HuH-7.5 (cell line): ENCODE measurements at regions not wholly inside any gene's neighbourhood (a gene's known extent, or its start where the extent isn't known, plus 50 kb on each side); places are given as distances from the start of the nearest gene placed in this dataset.
"Not testable (repeated sequence)": the region's sequence is repeated elsewhere in the genome, so short reads cannot be mapped to it uniquely, and the experiment has no call there.

ENCODE experiments used
- DNase-seq: peaks from one replicate; pipeline ENCODE4 v3.0.0; 2011; ENCODE audit warnings: low spot score

- no peak for DNase-seq
Observed at GRCh38 chr10:44745920-44746319, 165.2 kb upstream of the TMEM72 start.

- no peak for DNase-seq
Observed at GRCh38 chr10:44747593-44748172, 163.5 kb upstream of the TMEM72 start.

DNA sequence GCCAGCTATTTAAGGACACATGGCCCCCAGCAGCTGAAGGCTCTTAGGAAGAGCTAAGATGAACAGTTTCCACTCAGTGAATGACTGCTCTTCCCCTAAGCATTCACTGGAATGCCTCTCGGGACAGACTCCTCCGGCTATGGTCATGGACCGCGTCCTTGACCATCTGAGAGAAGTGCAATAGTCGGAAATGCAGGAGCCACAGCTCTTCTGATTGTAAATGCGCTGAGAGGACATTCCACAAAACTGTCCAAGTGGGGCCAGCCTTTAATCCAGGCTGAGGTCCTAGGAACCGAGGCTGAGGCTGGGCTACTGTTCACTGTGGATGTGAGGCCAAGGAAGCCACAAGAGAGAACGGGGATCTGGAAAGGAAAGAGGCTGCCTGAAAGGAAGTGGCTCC is 162.0 kb upstream of the TMEM72 start:
- no peak for DNase-seq

DNA sequence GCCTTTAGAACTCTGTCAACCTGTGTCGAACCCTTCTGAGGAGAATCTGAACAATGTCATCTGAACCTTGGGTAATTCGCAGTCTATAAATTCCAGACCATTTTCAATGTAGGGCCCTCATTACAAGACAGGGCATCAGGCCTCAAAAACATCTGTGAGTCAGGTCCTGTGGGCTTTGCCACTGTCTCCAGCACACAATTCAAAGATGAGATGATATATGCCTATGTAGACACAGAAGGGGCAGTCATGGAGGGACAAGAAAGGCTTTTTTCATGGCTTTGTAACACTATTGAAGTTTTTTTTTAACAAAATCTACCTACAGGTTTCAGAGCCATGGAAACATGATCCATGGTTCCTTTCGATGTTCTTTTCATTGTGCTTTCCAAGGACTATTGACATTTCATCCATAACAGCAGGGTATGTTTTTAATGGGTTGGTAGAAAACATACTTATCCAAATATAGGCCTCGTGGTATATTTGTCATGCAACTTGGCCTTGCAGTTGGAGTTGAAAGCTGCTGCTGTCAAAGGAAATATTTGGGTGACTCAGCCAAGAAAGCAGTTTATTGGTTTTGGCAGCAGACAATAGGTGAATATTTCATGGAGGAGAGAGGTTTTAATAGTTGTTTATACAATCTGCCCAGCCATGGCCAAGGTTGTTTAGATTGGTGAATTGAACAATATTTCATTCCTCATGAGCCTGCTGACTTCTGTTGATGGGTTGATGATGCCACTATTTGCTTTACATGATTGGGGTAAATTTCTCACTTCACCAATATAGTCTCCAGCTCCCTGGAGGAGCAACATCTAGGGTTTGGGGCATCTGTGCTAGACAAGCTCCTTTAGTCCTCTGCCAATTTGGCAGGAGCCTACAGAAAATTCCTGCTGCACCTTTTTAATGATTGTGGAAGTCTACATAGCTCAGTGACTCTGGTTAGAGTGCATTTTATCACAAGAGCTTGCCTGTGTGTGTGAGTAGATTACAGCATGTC is 158.4 kb upstream of the TMEM72 start:
- no peak for DNase-seq

GRCh38 chr10:44754355-44754754 is 156.8 kb upstream of the TMEM72 start:
- DNase-seq: not testable (repeated sequence)

DNA sequence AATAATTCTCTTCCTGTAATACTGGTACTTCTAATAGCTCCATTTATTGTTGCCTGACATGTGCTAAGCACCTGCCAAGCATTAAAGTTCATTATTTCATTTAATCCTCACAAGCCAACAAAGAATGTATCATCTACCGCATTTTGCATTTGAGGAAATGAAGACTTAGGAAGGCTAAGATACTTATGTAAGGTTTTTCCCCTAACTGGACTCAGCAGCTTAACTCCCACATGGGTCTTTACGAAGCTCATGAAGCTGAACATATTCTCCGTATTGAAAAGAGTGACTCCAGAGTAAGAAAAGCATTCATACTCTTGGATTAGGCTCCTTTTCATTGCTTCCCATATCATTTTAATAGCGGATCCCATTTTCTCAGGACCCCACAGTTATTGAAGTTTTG is 155.7 kb upstream of the TMEM72 start:
- DNase-seq: no peak

DNA sequence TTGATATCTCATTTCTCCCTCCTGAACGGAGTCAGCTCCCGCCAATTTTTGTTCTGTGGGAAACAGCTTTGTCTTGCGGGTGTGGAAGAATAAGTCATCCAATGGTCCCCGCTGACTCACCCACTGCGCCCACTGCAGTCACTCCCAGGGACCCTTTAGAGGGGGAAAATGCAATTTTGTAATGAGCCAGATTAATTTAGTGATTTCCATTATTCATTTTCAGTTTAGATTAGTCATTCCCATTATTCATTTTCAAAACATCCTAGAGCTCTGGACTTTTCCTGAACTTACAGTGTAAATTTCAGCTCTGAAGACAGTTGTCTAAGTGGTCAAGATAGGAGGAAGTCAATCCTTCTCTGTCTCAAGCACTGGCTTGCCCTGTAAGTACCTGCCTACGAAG is 154.9 kb upstream of the TMEM72 start:
- no peak for DNase-seq

GRCh38 chr10:44757551-44758205 is 153.5 kb upstream of the TMEM72 start:
- DNase-seq: no peak

DNA sequence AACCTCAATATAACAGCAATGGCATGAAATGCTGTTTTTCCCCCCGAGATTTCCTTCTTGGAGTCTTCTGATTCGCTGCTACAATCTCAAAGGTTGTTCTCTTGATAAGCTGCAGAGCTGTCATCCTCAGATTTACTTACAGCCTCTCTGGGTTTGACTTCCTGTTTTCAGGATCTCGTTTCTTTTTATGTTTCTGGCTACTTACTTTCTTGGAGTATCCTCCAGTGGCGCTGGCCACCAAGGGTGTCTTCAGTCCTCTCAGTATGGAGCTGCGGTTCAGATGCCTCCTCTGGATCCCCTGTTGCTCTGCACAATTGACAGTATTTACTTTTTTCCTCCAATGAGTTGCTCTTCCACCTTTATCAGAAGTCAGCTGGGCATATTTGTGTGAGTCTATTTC is 152.0 kb upstream of the TMEM72 start:
- no peak for DNase-seq

GRCh38 chr10:44760513-44760912 is 150.6 kb upstream of the TMEM72 start:
- no peak for DNase-seq

GRCh38 chr10:44761076-44761475 is 150.1 kb upstream of the TMEM72 start:
- no peak for DNase-seq

- DNase-seq: no peak
Observed at GRCh38 chr10:44763331-44763730, 147.8 kb upstream of the TMEM72 start.

DNA sequence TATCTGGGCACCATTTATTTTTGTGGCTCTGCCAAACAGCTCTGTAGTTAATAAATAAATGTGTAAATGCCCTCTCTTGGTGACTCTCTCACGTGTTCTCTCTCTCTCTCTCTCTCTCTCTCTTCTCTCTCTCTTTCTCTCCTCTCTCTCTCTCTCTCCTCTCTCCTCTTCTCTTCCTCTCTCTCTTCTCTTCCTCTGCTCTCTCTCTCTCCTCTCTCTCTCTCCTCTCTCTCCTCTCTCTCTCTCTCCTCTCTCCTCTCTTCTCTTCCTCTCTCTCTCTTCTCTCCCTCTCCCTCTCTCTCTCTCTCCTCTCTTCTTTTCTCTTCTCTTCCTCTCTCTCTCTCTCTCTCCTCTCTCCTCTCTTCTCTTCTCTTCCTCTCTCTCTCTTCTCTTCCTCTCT is 145.8 kb upstream of the TMEM72 start:
- DNase-seq: no peak

- DNase-seq: no peak
Observed at GRCh38 chr10:44766631-44767030, 144.5 kb upstream of the TMEM72 start.

GRCh38 chr10:44769450-44769849 is 141.7 kb upstream of the TMEM72 start:
- DNase-seq: no peak

- no peak for DNase-seq
Observed at GRCh38 chr10:44771233-44771995, 139.7 kb upstream of the TMEM72 start.

- no peak for DNase-seq
Observed at GRCh38 chr10:44773565-44773964, 137.6 kb upstream of the TMEM72 start.

GRCh38 chr10:44774676-44775401 is 136.3 kb upstream of the TMEM72 start:
- DNase-seq: no peak

DNA sequence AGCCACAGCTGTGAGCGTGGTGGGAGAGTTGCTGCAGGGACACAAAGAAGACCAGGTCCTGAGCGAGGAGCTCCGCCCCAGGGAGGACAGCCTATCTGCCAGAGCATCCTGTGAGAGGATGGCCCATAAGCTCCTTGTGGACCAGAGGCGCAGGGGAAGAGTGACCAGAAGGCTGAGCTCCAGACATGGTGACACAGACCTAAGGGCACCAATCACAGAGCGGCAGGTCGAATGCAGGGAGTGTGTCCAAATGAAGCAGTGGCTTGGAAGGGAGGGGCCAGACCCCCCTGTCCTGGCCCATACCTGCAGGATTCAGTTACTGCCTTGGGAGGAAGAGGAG is 135.8 kb upstream of the TMEM72 start:
- no peak for DNase-seq

DNA sequence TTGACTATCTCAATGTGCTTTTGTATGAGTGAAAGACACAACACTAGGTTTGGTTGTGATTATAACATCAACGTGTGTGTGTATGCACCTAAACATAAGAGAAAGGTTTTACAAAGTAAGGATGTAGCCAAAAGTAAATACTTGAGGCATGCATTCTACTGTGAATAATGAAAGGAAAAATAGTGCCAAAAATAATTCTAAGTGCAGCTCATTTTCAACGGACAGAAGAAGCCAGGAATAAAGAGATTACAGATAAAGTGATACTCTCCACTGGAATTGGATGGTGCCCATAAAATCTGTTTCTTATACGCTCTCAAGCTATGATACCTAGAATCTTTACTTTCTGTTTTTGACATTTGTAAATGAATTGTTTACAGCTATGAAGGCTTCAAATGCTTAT is 135.0 kb upstream of the TMEM72 start:
- no peak for DNase-seq

DNA sequence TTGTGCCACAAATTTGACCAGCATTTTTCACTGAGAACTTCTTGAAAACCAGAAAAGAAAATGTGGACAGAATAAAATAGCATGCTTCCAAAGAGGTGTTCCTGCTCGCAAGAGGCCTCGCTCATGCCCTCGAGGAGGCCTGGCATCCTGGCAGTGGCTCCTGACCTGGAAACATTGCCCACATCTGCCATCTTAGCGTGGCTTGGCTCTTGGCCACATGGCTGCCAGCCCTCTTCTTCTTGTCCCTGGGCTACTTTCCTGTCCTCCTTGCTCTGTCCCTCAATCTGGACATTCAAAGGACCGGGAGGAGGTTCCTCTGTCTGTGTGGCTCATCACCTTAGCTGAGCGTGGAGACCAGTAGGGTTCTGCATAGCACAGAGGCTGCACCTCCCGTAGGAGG is 131.6 kb upstream of the TMEM72 start:
- no peak for DNase-seq

DNA sequence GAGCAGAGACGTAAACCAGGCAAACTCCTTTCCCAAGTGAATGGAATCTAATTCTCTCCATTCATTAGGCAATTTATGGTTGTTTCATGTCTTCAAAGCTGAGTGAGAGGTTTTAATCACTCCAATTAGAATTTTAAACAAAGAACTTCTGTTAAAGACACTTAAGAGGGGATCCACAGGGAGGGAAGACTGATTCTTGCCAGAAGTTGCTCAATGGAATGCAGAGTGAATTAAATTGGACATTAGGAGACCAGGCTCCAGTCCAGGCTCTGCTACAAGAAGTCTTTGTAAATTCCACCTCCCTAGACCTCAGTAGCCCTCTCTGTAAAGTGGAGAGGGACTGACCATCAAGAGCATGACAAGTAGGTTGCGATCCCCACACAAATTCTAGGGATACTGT is 130.7 kb upstream of the TMEM72 start:
- no peak for DNase-seq
